NCI-H128 (cell line): ENCODE measurements at regions not wholly inside any gene's neighbourhood (a gene's known extent, or its start where the extent isn't known, plus 50 kb on each side); places are given as distances from the start of the nearest gene placed in this dataset.

Experiments used
- DNase-seq: peaks from one replicate; lab custom pipeline; 2025; ENCODE audit not compliant: unreplicated experiment; lab: John Stamatoyannopoulos, UW

- no peak for DNase-seq
These were observed 362.6 kb downstream of the KLF5 start for GRCh38 chr13:73421310-73421912.

GRCh38 chr13:73419186-73419585, 360.4 kb downstream of the KLF5 start:
- DNase-seq: no peak

GRCh38 chr13:73417012-73417615, 358.3 kb downstream of the KLF5 start:
- DNase-seq: no peak

GRCh38 chr13:73416093-73416492, 357.3 kb downstream of the KLF5 start:
- DNase-seq: no peak

GRCh38 chr13:73413656-73414055, 354.9 kb downstream of the KLF5 start:
- DNase-seq: no peak

- DNase-seq: no peak
These were observed 354.1 kb downstream of the KLF5 start for GRCh38 chr13:73412933-73413332.

GRCh38 chr13:73411067-73411809, 352.4 kb downstream of the KLF5 start:
- DNase-seq: no peak

- no peak for DNase-seq
These were observed 347.6 kb downstream of the KLF5 start for GRCh38 chr13:73406454-73406853.

GRCh38 chr13:73404581-73404980, 345.8 kb downstream of the KLF5 start:
- DNase-seq: no peak

GRCh38 chr13:73403355-73404120, 344.7 kb downstream of the KLF5 start:
- DNase-seq: no peak

- DNase-seq: no peak
These were observed 343.0 kb downstream of the KLF5 start for GRCh38 chr13:73401769-73402168.

GRCh38 chr13:73399347-73400216, 340.8 kb downstream of the KLF5 start:
- no peak for DNase-seq

- DNase-seq: no peak
These were observed 338.9 kb downstream of the KLF5 start for GRCh38 chr13:73397496-73398305.

- DNase-seq: no peak
These were observed 335.3 kb downstream of the KLF5 start for GRCh38 chr13:73394066-73394465.

GRCh38 chr13:73390100-73390499, 331.3 kb downstream of the KLF5 start:
- no peak for DNase-seq

GRCh38 chr13:73388586-73388985, 329.8 kb downstream of the KLF5 start:
- DNase-seq: no peak

- DNase-seq: no peak
These were observed 328.5 kb downstream of the KLF5 start for GRCh38 chr13:73387318-73387717.

- DNase-seq: no peak
These were observed 327.0 kb downstream of the KLF5 start for GRCh38 chr13:73385848-73386247.

- no peak for DNase-seq
These were observed 314.1 kb downstream of the KLF5 start for GRCh38 chr13:73372666-73373627.
